Activated CD8-positive, alpha-beta T cell treated with anti-CD3 and anti-CD28 coated beads for 36 hours (primary cell): ENCODE measurements at regions not wholly inside any gene's neighbourhood (a gene's known extent, or its start where the extent isn't known, plus 50 kb on each side); places are given as distances from the start of the nearest gene placed in this dataset.
"Not testable (repeated sequence)": the region's sequence is repeated elsewhere in the genome, so short reads cannot be mapped to it uniquely, and the experiment has no call there.

Source experiments
- ATAC-seq: fragments of 200-7000 bp; cut with Tn5 transposase; one replicate; pipeline ENCODE4 v1.10.0; 2021; ENCODE audit warnings: mild to moderate bottlenecking, moderate library complexity
- CTCF ChIA-PET: fragments of 350-600 bp; sonication (Branson Sonifier 250); formaldehyde crosslinking; loops from one replicate; lab custom pipeline; 2021; ENCODE audit warnings: antibody characterized with exemption; lab: Charles Lee
- POLR2A ChIA-PET: fragments of 350-600 bp; sonication (Branson Sonifier 250); formaldehyde crosslinking; loops from one replicate; lab custom pipeline; 2021; ENCODE audit warnings: antibody characterized with exemption; lab: Charles Lee
- DNase-seq: peaks from one replicate; pipeline ENCODE4 v3.0.0-alpha.2; 2020
- H3K27ac Mint-ChIP-seq: one replicate; pipeline ENCODE4 v1.8.0; 2021; ENCODE audit warnings: mild to moderate bottlenecking, mixed read lengths
- H3K27me3 Mint-ChIP-seq: one replicate; pipeline ENCODE4 v1.8.0; 2021; ENCODE audit warnings: mixed read lengths
- H3K36me3 Mint-ChIP-seq: one replicate; pipeline ENCODE4 v1.8.0; 2021; ENCODE audit warnings: low read depth, mixed read lengths
- H3K4me1 Mint-ChIP-seq: one replicate; pipeline ENCODE4 v1.8.0; 2021; ENCODE audit warnings: low read depth, mixed read lengths
- H3K4me3 Mint-ChIP-seq: one replicate; pipeline ENCODE4 v1.8.0; 2021; ENCODE audit warnings: mild to moderate bottlenecking, moderate library complexity, mixed read lengths
- H3K9me3 Mint-ChIP-seq: one replicate; pipeline ENCODE4 v1.8.0; 2021; ENCODE audit warnings: mixed read lengths
- intact Hi-C: fragments of 100-400 bp; cut with micrococcal nuclease; formaldehyde crosslinking; loops from one replicate; pipeline ENCODE4 v1.10.0; 2022
- TF ChIP-seq, protein P1 (sequence below): fragments of 200-600 bp; IDR thresholded peaks from one replicate; pipeline ENCODE4 v1.8.0; 2022; ENCODE audit warnings: antibody characterized with exemption, mild to moderate bottlenecking

DNA sequence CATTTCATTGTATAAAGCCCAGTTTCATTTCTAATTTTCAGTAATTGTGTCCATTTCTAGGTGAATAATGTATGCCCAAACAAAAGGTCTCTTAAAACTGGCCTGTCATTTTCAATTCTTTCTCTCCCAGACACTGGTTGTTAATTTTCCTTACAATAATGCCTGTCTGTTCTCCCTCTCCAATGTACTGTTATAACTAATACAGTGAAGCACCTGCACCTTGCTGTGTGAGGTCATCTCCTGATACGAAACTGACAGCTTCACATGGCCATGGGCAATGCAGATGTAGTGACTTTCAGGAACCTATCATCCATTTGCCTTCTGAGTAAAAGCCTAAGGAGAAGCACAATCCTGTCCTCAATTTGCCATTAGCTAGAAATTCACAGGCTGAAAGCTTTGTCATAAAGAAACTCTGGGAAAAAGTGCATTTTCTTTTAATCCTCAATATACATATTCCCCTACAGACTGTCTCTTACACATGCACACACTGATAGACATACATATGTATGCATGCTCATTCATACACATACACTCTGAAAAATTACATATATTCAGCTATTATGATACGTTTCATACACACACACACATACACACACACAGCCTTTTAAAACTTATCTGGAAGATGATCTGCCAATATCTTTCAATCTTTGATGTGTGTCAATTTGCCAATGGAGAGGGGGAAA, 1030.3 kb downstream of the TDRD15 start:
- Mint-ChIP-seq H3K27me3 (no peaks in the 10 kb centered on the region), H3K9me3 (peaks cover 17% of the 10 kb centered on the region), H3K4me3 (no peak overlapping the region), H3K27ac (no peak overlapping the region), H3K4me1 (no peaks in the 10 kb centered on the region), H3K36me3 (no peaks in the 10 kb centered on the region)
- DNase-seq, result no peak
- CTCF ChIA-PET, result no interaction called here
- intact Hi-C loops, result no loop called here
- no peak for ATAC-seq
- TF ChIP-seq, protein P1, sequence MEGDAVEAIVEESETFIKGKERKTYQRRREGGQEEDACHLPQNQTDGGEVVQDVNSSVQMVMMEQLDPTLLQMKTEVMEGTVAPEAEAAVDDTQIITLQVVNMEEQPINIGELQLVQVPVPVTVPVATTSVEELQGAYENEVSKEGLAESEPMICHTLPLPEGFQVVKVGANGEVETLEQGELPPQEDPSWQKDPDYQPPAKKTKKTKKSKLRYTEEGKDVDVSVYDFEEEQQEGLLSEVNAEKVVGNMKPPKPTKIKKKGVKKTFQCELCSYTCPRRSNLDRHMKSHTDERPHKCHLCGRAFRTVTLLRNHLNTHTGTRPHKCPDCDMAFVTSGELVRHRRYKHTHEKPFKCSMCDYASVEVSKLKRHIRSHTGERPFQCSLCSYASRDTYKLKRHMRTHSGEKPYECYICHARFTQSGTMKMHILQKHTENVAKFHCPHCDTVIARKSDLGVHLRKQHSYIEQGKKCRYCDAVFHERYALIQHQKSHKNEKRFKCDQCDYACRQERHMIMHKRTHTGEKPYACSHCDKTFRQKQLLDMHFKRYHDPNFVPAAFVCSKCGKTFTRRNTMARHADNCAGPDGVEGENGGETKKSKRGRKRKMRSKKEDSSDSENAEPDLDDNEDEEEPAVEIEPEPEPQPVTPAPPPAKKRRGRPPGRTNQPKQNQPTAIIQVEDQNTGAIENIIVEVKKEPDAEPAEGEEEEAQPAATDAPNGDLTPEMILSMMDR, result no peak
- POLR2A ChIA-PET, result no interaction called here

DNA sequence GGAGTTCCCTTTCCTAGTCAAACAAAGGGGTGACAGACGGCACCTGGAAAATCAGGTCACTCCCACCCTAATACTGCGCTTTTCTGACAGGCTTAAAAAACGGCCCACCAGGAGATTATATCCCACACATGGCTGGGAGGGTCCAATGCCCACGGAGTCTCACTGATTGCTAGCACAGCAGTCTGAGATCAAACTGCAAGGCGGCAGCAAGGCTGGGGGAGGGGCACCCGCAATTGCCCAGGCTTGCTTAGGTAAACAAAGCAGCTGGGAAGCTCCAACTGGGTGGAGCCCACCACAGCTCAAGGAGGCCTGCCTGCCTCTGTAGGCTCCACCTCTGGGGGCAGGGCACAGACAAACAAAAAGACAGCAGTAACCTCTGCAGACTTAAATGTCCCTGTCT, 1032.9 kb downstream of the TDRD15 start:
- CTCF ChIA-PET, H3K4me1 Mint-ChIP-seq, ATAC-seq, H3K27me3 Mint-ChIP-seq, H3K27ac Mint-ChIP-seq, intact Hi-C loops, DNase-seq, H3K36me3 Mint-ChIP-seq, H3K9me3 Mint-ChIP-seq, H3K4me3 Mint-ChIP-seq, POLR2A ChIA-PET: not testable (repeated sequence)

DNA sequence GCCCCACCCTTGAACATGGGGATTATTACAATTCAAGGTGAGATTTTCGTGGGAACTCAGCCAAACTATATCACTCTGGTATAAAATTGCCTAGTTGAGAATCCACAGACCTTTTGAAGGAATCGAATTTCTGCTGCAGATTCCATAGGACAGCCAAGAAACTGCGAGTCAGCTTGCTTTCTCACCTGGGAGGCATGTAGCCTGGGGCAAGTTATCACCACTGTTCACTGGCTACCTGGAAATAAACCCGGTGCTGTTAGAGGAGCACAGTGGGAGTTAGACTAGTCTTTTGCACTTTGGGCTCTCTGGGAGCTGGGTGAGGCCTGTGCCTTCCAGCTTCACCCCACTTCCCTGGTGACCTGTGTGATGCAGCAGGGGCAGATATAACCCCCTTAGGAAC, 1043.5 kb downstream of the TDRD15 start:
- no peak for DNase-seq
- Mint-ChIP-seq H3K4me1 (no peaks in the 10 kb centered on the region), H3K27me3 (no peaks in the 10 kb centered on the region), H3K27ac (no peak overlapping the region), H3K36me3 (no peaks in the 10 kb centered on the region), H3K9me3 (peaks cover 12% of the 10 kb centered on the region), H3K4me3 (no peak overlapping the region)
- POLR2A ChIA-PET, result no interaction called here
- intact Hi-C loops, result no loop called here
- no peak for ATAC-seq
- TF ChIP-seq, protein P1, result no peak
- CTCF ChIA-PET, result no interaction called here

DNA sequence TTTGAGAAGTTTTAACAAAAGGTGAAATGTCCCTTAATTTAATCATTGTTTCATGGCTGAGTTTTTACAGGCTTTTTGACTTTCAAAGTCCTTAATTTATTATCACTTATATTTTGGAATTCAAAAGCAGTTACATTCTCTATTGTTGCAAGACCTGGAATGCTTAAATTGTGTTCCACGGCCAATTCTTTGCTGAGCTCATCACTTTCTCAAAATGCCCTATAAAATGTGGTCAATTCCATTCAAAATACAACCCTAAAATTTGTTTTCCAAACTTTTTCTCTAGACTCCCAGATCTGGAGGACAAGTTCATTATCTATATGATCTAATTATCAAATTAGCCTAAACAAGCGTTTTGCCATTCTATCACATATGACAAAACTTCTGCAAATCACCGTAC, 1051.2 kb downstream of the TDRD15 start:
- Mint-ChIP-seq H3K4me1 (no peaks in the 10 kb centered on the region), H3K27ac (no peak overlapping the region), H3K36me3 (no peaks in the 10 kb centered on the region), H3K27me3 (no peaks in the 10 kb centered on the region), H3K9me3 (peaks cover 18% of the 10 kb centered on the region), H3K4me3 (no peak overlapping the region)
- ChIA-PET CTCF (no interaction called here), POLR2A (no interaction called here)
- ATAC-seq, result no peak
- intact Hi-C loops, result no loop called here
- DNase-seq, result no peak
- TF ChIP-seq, protein P1, result no peak

DNA sequence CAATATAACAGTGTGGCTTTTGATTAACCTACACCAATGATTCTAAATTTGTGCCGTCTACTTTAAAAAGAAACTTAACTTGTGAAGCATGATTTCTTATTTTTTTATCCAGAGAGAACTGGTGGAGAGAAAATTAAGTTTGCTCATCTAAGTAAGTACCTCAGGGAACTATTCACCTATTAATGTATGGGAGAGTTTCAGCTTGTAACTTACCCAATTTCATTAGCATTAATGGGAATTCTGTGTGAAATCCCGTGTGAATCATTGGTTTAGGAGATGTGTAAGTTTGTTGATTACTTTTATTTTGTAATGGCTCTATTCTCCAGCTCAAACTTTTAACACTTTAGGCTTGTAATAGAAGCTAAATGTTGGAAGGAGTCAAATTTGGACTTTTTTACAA, 1061.5 kb downstream of the TDRD15 start:
- TF ChIP-seq, protein P1, result no peak
- H3K27me3 Mint-ChIP-seq, result no peaks in the 10 kb centered on the region
- intact Hi-C loops, result no loop called here
- no peak for DNase-seq
- CTCF ChIA-PET, result no interaction called here
- POLR2A ChIA-PET, result interaction anchor here (0.7 kb wide), 1 partner anchor 66 kb away, joined by 3 read pairs; no protein-coding TSS in a partner anchor
- H3K9me3 Mint-ChIP-seq, result peaks cover 15% of the 10 kb centered on the region
- H3K4me3 Mint-ChIP-seq, result no peak overlapping the region
- no peak overlapping the region for H3K27ac Mint-ChIP-seq
- H3K4me1 Mint-ChIP-seq, result no peaks in the 10 kb centered on the region
- ATAC-seq, result no peak
- H3K36me3 Mint-ChIP-seq, result no peaks in the 10 kb centered on the region

DNA sequence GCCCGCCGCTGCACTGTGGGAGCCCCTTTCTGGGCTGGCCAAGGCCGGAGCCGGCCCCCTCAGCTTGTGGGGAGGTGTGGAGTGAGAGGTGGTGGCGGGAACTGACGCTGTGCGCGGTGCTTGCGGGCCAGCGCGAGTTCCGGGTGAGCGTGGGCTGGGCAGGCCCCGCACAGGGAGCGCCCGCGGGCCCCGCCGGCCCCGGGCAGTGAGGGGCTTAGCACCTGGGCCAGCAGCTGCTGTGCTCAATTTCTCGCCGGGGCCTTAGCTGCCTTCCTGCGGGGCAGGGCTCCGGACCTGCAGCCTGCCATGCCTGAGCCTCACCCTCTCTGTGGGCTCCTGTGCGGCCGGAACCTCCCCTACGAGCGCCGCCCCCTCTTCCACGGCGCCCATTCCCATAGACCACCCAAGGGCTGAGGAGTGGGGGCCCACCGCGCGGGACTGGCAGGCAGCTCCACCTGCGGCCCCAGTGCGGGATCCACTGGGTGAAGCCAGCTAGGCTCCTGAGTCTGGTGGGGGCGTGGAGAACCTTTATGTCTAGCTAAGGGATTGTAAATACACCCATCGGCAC, 1062.6 kb downstream of the TDRD15 start:
- H3K9me3 Mint-ChIP-seq, result peaks cover 13% of the 10 kb centered on the region
- H3K4me1 Mint-ChIP-seq, H3K4me3 Mint-ChIP-seq, H3K36me3 Mint-ChIP-seq, POLR2A ChIA-PET, H3K27me3 Mint-ChIP-seq, ATAC-seq, DNase-seq, H3K27ac Mint-ChIP-seq, intact Hi-C loops, CTCF ChIA-PET: not testable (repeated sequence)
